GM12864 (cell line): ENCODE measurements at regions not wholly inside any gene's neighbourhood (a gene's known extent, or its start where the extent isn't known, plus 50 kb on each side); places are given as distances from the start of the nearest gene placed in this dataset.

Experiments
- DNase-seq: peaks from one replicate; pipeline ENCODE4 v3.0.0-alpha.2; 2011; ENCODE audit warnings: low read depth
- H3K4me3 ChIP-seq: 2 replicates; pipeline ENCODE4 v1.5.1; 2011; ENCODE audit warnings: mild to moderate bottlenecking, low read depth, low read length, control low read depth
- TF ChIP-seq, protein P1 (sequence below): IDR thresholded peaks from 2 replicates; pipeline ENCODE4 v1.5.1; 2011; ENCODE audit warnings: low read depth, mild to moderate bottlenecking, moderate library complexity, low read length, control low read depth, inconsistent platforms; ENCODE audit errors: missing control alignments

GRCh38 chr15:58331913-58332675 lies 99.7 kb upstream of the LIPC start:
- no peak overlapping the region for H3K4me3 ChIP-seq
- peak; percentile 60 for DNase-seq
- TF ChIP-seq, protein P1, sequence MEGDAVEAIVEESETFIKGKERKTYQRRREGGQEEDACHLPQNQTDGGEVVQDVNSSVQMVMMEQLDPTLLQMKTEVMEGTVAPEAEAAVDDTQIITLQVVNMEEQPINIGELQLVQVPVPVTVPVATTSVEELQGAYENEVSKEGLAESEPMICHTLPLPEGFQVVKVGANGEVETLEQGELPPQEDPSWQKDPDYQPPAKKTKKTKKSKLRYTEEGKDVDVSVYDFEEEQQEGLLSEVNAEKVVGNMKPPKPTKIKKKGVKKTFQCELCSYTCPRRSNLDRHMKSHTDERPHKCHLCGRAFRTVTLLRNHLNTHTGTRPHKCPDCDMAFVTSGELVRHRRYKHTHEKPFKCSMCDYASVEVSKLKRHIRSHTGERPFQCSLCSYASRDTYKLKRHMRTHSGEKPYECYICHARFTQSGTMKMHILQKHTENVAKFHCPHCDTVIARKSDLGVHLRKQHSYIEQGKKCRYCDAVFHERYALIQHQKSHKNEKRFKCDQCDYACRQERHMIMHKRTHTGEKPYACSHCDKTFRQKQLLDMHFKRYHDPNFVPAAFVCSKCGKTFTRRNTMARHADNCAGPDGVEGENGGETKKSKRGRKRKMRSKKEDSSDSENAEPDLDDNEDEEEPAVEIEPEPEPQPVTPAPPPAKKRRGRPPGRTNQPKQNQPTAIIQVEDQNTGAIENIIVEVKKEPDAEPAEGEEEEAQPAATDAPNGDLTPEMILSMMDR, result no peak

DNA sequence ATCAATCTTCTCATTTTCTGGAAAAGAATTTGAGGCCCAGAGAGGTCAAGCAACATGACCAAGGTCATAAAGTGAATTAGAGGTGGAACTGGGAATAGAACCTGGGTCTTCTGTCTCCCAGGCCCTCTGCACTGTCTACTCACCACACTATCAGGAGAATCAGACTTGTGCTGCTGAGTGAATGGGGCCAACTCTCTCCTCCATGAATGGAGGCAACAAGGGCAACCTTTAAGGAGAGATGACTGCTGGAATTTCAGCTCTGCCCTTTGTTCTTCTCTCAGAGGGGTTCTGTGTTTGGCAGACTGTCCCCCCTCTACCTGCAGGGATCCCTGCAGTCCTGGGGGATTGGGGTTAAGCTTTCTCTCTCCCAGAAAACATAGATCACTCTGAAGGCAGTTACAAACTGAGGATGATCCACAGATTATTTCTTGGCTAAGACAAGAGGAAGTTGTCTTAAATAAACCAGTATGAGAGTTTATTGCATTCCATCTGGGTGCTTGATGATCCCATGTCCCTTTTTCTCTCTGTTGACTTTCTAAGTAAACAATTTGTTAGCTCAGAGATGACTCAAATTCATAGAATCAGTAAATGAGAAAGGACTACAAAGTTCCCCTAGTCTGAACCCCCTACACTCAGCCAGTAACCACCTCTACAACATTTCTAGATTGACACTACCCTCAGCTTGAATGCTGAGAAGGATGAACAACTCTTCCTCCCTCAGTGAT lies 99.0 kb upstream of the LIPC start:
- no peak overlapping the region for H3K4me3 ChIP-seq
- DNase-seq, result no peak
- TF ChIP-seq, protein P1, result no peak

GRCh38 chr15:58334803-58335202 lies 97.0 kb upstream of the LIPC start:
- TF ChIP-seq, protein P1, result no peak
- H3K4me3 ChIP-seq, result no peak overlapping the region
- DNase-seq, result no peak

DNA sequence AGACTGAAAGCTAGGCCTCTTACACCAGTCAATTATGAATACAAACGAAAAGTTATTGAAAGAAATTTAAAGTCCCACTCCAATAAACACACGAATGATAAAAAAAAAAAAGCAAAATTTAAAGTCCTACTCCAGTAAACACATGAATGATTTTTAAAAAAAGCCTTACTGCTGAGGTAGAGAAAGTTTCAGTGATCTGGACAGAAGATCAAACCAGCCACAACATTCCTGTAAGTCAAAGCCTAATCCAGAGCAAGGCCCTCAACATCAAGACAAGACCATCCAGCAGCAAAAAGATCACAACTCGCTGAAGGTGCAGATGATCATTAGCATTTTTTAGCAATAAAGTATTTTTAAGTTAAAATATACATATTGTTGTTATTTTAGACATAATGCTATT lies 95.6 kb upstream of the LIPC start:
- H3K4me3 ChIP-seq, result no peak overlapping the region
- TF ChIP-seq, protein P1, result no peak
- DNase-seq, result no peak

- no peak for DNase-seq
- TF ChIP-seq, protein P1, result no peak
These were observed 91.6 kb upstream of the LIPC start for GRCh38 chr15:58340176-58340575.

DNA sequence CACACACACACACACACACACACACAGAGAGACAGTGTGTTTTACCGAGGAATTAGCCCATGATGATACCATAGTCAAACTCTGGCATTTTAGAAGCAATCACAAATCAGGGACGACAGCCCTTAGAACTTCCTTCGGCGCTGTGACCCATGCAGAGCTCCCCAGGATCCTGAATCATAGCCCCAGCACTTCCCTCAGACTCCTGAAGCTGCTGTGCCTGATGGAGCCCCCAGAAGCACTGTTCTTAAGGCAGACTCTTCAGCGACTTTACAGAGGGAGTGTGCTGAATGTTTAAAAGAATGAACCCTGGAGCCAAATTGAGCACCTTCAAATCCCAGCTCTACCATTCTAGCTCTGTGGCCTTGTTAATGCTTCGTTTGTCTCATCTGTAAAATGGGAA lies 89.3 kb upstream of the LIPC start:
- no peak for DNase-seq
- no peak overlapping the region for H3K4me3 ChIP-seq
- TF ChIP-seq, protein P1, result no peak

More at GRCh38 chr15:58340176-58340575, 91.6 kb upstream of the LIPC start:
- no peak overlapping the region for H3K4me3 ChIP-seq
